Fibroblast of mammary gland (primary cell): ENCODE measurements at regions not wholly inside any gene's neighbourhood (a gene's known extent, or its start where the extent isn't known, plus 50 kb on each side); places are given as distances from the start of the nearest gene placed in this dataset.

ENCODE experiments used
- DNase-seq: peaks from one replicate; pipeline ENCODE4 v3.0.0-alpha.2; 2010; ENCODE audit warnings: low read depth
- H3K4me3 ChIP-seq: 2 replicates; pipeline ENCODE4 v1.5.1; 2011; ENCODE audit warnings: low read depth, mild to moderate bottlenecking, low read length, moderate library complexity; ENCODE audit not compliant: control insufficient read depth
- CTCF ChIP-seq: conservative IDR thresholded peaks from 2 replicates; pipeline ENCODE4 v1.5.1; 2011; ENCODE audit warnings: low read depth, low read length, inconsistent platforms; ENCODE audit not compliant: control insufficient read depth, insufficient read depth

GRCh38 chrX:51406688-51407519, 74.3 kb downstream of the NUDT10 start:
- no peak overlapping the region for H3K4me3 ChIP-seq
- no peak for DNase-seq
- no peak for TF ChIP-seq CTCF

- H3K4me3 ChIP-seq = no peak overlapping the region
- no peak for DNase-seq
- no peak for TF ChIP-seq CTCF
These were observed 71.8 kb downstream of the NUDT10 start for GRCh38 chrX:51404445-51404844.

GRCh38 chrX:51395810-51396728, 63.4 kb downstream of the NUDT10 start:
- peak overlapping the region; percentile 40 for H3K4me3 ChIP-seq
- no peak for TF ChIP-seq CTCF
- DNase-seq = no peak

- no peak for TF ChIP-seq CTCF
- H3K4me3 ChIP-seq = peak overlapping the region; percentile 40
- no peak for DNase-seq
These were observed 62.8 kb downstream of the NUDT10 start for GRCh38 chrX:51395480-51395809.
